ENCODE measurements at regions not wholly inside any gene's neighbourhood (a gene's known extent, or its start where the extent isn't known, plus 50 kb on each side); places are given as distances from the start of the nearest gene placed in this dataset.

DNA sequence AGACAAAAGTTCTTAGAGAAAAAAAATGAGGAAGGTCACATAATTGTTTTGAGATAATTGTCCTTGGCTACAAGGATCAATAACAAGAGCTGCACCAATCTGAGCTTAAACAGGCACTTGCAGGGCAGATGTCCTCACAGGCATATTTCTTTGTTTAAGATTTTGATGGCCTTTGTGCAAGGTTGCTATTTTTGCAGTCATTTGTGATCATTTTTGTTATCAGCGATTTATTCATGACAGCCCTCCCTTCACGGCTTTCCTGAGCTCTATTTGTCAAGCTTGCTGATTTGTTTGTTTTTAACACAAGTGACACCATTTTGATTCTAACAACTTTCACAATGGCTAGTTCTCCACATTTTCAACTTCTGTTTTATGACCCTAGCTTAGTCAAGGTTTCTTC lies 418.6 kb upstream of the REG3G start:
- Histone ChIP-seq H2AK5ac (ENCODE audit: low read depth, low read length) (no peak overlapping the region), H3K36me3 (ENCODE audit: control insufficient read depth, insufficient read depth, low read length) (no peaks in the 10 kb centered on the region), H2BK5ac (ENCODE audit: low read depth, low read length, poor library complexity, severe bottlenecking) (no peak overlapping the region), H2BK120ac (ENCODE audit: low read depth, low read length) (no peak overlapping the region), H3K56ac (ENCODE audit: extremely low read depth, insufficient read depth, low read length) (no peak overlapping the region), H3K4me3 (ENCODE audit: insufficient read depth, low read depth, low read length) (no peak overlapping the region), H4K8ac (ENCODE audit: low read depth in 2 of 2, low read length in 2 of 2) (no peak overlapping the region), H3K14ac (replicated peaks; ENCODE audit: low read depth, low read length) (no peak overlapping the region), H2AK9ac (replicated peaks; ENCODE audit: low read depth, low read length, poor library complexity) (no peak overlapping the region), H3K27me3 (ENCODE audit: control insufficient read depth, insufficient read depth, low read length) (no peaks in the 10 kb centered on the region), H4K5ac (ENCODE audit: low read depth, low read length) (no peak overlapping the region), H3K4me2 (ENCODE audit: low read depth, low read length) (no peak overlapping the region), H4K20me1 (ENCODE audit: insufficient read depth, low read length) (no peaks in the 10 kb centered on the region), H3K23ac (ENCODE audit: low read depth, low read length) (no peak overlapping the region), H3K27ac (ENCODE audit: insufficient read depth, low read length) (no peak overlapping the region), H4K91ac (ENCODE audit: insufficient read depth, low read depth, low read length) (no peak overlapping the region), H3K9me3 (ENCODE audit: control insufficient read depth, insufficient read depth, low read length) (no peaks in the 10 kb centered on the region), H3K18ac (ENCODE audit: low read depth, low read length) (no peak overlapping the region), H3K4ac (ENCODE audit: low read depth, low read length) (no peak overlapping the region), H3K9ac (ENCODE audit: low read depth, low read length) (no peak overlapping the region), H3K79me1 (ENCODE audit: low read depth in 1 of 2, low read length in 2 of 2) (no peaks in the 10 kb centered on the region), H3K9me1 (ENCODE audit: insufficient read depth, low read length) (no peaks in the 10 kb centered on the region), H3K4me1 (ENCODE audit: control insufficient read depth, insufficient read depth, low read length) (no peaks in the 10 kb centered on the region), H2BK20ac (ENCODE audit: low read depth, low read length) (no peak overlapping the region), H2BK15ac (ENCODE audit: low read depth, low read length) (no peak overlapping the region), H2AFZ (replicated peaks; ENCODE audit: low read length, poor library complexity) (no peak overlapping the region)
- intact Hi-C loops (cut with micrococcal nuclease) (no loop called here), in situ Hi-C loops (cut with MboI; ENCODE audit: low sequenced_read_pairs) (no loop called here), dilution Hi-C loops (cut with HindIII; ENCODE audit: low sequenced_read_pairs, unreplicated experiment) (no loop called here)
- ChIA-PET POLR2A (ENCODE audit: unreplicated experiment) (no interaction called here), CTCF (no interaction called here)
- ATAC-seq (ENCODE audit: low read depth) = no peak
- no peak for DNase-seq
- no TSS peak for BruUV-seq (replicated peaks)
- WGBS, 2 experiments (ENCODE audit: extremely low coverage in 2 of 2, insufficient read length in 1 of 2) = no CpG with 5 or more reads among the region's 2 CpGs
- TF ChIP-seq MAFK (IDR thresholded peaks at IDR 0.05; ENCODE audit: low read depth, low read length) (no peak), USF2 (IDR thresholded peaks at IDR 0.05; ENCODE audit: low read depth, low read length) (no peak), BHLHE40 (IDR thresholded peaks at IDR 0.05; ENCODE audit: low read depth, low read length) (no peak), RFX5 (IDR thresholded peaks at IDR 0.05; ENCODE audit: low read depth, low read length) (no peak), CEBPB (IDR thresholded peaks at IDR 0.05; ENCODE audit: low read depth, low read length) (no peak), RCOR1 (IDR thresholded peaks at IDR 0.05; ENCODE audit: insufficient replicate concordance, low read length) (no peak), MXI1 (IDR thresholded peaks at IDR 0.05; ENCODE audit: borderline replicate concordance, low read depth, low read length) (no peak), SMC3 (IDR thresholded peaks at IDR 0.05; ENCODE audit: low read depth, low read length) (no peak), POLR2A (IDR thresholded peaks at IDR 0.05; ENCODE audit: low read depth, low read length) (no peak), CHD1 (IDR thresholded peaks at IDR 0.05; ENCODE audit: low read depth, low read length) (no peak), RAD21 (IDR thresholded peaks at IDR 0.05; ENCODE audit: low read length) (no peak), FOS (IDR thresholded peaks at IDR 0.05; ENCODE audit: low read depth, low read length) (no peak), MAZ (IDR thresholded peaks at IDR 0.05; ENCODE audit: borderline replicate concordance, low read depth, low read length) (no peak), NFE2L2 (IDR thresholded peaks at IDR 0.05; ENCODE audit: low read depth, low read length) (no peak)
- TF ChIP-seq, protein P1, sequence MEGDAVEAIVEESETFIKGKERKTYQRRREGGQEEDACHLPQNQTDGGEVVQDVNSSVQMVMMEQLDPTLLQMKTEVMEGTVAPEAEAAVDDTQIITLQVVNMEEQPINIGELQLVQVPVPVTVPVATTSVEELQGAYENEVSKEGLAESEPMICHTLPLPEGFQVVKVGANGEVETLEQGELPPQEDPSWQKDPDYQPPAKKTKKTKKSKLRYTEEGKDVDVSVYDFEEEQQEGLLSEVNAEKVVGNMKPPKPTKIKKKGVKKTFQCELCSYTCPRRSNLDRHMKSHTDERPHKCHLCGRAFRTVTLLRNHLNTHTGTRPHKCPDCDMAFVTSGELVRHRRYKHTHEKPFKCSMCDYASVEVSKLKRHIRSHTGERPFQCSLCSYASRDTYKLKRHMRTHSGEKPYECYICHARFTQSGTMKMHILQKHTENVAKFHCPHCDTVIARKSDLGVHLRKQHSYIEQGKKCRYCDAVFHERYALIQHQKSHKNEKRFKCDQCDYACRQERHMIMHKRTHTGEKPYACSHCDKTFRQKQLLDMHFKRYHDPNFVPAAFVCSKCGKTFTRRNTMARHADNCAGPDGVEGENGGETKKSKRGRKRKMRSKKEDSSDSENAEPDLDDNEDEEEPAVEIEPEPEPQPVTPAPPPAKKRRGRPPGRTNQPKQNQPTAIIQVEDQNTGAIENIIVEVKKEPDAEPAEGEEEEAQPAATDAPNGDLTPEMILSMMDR (conservative IDR thresholded peaks at IDR 0.05; ENCODE audit: low read depth, low read length) = no peak
- TF ChIP-seq, protein P2, sequence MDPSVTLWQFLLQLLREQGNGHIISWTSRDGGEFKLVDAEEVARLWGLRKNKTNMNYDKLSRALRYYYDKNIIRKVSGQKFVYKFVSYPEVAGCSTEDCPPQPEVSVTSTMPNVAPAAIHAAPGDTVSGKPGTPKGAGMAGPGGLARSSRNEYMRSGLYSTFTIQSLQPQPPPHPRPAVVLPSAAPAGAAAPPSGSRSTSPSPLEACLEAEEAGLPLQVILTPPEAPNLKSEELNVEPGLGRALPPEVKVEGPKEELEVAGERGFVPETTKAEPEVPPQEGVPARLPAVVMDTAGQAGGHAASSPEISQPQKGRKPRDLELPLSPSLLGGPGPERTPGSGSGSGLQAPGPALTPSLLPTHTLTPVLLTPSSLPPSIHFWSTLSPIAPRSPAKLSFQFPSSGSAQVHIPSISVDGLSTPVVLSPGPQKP (IDR thresholded peaks at IDR 0.05; ENCODE audit: borderline replicate concordance, low read depth, low read length) = no peak

All from IMR-90 (cell line).